ENCODE measurements at regions not wholly inside any gene's neighbourhood (a gene's known extent, or its start where the extent isn't known, plus 50 kb on each side); places are given as distances from the start of the nearest gene placed in this dataset.

DNA sequence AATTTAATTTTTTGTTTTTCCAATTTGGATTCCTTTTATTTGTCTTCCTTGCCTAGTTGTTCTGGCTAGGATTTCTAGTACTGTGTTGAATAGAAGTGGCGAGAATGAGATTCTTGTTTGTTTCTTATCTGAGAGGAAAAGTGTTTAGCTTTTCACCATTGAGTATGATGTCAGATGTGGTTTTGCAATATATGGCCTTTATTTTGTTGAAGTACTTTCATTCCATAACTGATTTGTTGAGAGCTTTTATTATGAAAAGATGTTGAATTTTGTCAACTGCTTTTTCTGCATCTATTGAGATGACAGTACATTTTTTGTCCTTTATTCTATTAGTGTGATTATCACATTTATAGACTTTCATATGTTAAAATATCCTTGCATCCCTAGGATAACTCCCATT is 462.0 kb downstream of the CCDC91 start:
- H3K4me3 ChIP-seq (ENCODE audit: control insufficient read depth in 2 of 3, extremely low read depth in 1 of 3, insufficient read depth in 2 of 3, low read depth in 1 of 3, low read length in 3 of 3), result no peak overlapping the region
- H3K9me1 ChIP-seq (ENCODE audit: control insufficient read depth, extremely low read depth, insufficient read depth, low read length), result no peaks in the 10 kb centered on the region
- no peak for FAIRE-seq
- no peak for TF ChIP-seq EZH2 (IDR thresholded peaks at IDR 0.05; ENCODE audit: low read length)
- TF ChIP-seq, protein P1, sequence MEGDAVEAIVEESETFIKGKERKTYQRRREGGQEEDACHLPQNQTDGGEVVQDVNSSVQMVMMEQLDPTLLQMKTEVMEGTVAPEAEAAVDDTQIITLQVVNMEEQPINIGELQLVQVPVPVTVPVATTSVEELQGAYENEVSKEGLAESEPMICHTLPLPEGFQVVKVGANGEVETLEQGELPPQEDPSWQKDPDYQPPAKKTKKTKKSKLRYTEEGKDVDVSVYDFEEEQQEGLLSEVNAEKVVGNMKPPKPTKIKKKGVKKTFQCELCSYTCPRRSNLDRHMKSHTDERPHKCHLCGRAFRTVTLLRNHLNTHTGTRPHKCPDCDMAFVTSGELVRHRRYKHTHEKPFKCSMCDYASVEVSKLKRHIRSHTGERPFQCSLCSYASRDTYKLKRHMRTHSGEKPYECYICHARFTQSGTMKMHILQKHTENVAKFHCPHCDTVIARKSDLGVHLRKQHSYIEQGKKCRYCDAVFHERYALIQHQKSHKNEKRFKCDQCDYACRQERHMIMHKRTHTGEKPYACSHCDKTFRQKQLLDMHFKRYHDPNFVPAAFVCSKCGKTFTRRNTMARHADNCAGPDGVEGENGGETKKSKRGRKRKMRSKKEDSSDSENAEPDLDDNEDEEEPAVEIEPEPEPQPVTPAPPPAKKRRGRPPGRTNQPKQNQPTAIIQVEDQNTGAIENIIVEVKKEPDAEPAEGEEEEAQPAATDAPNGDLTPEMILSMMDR (optimal IDR thresholded peaks at IDR 0.05 in 1 of 3, IDR thresholded peaks at IDR 0.05 in 1 of 3, conservative IDR thresholded peaks at IDR 0.05 in 1 of 3; ENCODE audit: extremely low read depth in 1 of 3, insufficient read depth in 2 of 3, low read length in 3 of 3), result no peak
- H2AFZ ChIP-seq (ENCODE audit: control insufficient read depth, low read length), result no peak overlapping the region
- H3K9ac ChIP-seq (ENCODE audit: control insufficient read depth, extremely low read depth, insufficient read depth, low read length), result no peak overlapping the region
- H3K27me3 ChIP-seq (ENCODE audit: control insufficient read depth, extremely low read depth, insufficient read depth, low read length), result no peaks in the 10 kb centered on the region
- H3K9me3 ChIP-seq (ENCODE audit: control insufficient read depth, low read depth, low read length), result no peaks in the 10 kb centered on the region
- H4K20me1 ChIP-seq (ENCODE audit: control insufficient read depth, extremely low read depth, insufficient read depth, low read length), result no peaks in the 10 kb centered on the region
- H3K4me2 ChIP-seq (ENCODE audit: control insufficient read depth, extremely low read depth, insufficient read depth, low read depth, low read length), result no peak overlapping the region
- no peaks in the 10 kb centered on the region for H3K79me2 ChIP-seq (ENCODE audit: control insufficient read depth, insufficient read depth, low read length)
- no peaks in the 10 kb centered on the region for H3K4me1 ChIP-seq (ENCODE audit: control insufficient read depth, extremely low read depth, insufficient read depth, low read length)
- DNase-seq (ENCODE audit: low read depth, low spot score), result no peak
- no peak overlapping the region for H3K27ac ChIP-seq (ENCODE audit: control insufficient read depth, insufficient read depth, low read length)
- dilution Hi-C loops (cut with MboI; ENCODE audit: extremely low pct_ligation_motif_present, low sequenced_read_pairs), result no loop called here
- no peaks in the 10 kb centered on the region for H3K36me3 ChIP-seq (ENCODE audit: control insufficient read depth in 2 of 2, extremely low read depth in 1 of 2, insufficient read depth in 2 of 2, low read length in 2 of 2)

DNA sequence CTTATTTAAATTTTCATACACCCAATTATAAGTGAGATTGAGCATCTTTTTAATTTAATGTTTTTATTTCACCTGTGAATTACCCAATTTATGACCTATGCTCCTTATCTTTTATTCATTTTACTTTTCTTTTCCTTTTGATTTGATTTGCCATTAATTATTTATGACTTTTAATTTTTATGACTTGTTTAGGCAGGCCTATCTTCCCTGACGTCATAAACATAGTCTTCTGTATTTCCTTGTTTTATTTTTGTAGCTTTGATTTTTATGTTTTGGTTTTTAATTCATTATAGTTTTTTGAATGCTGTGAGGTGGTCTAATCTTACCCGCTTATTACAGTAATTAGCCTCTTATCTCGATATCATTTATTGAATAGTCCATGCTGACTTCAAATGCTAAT is 467.1 kb upstream of the FAR2 start:
- no peaks in the 10 kb centered on the region for H3K9me3 ChIP-seq (ENCODE audit: control insufficient read depth, low read depth, low read length)
- DNase-seq (ENCODE audit: low read depth, low spot score), result no peak
- H3K27me3 ChIP-seq (ENCODE audit: control insufficient read depth, extremely low read depth, insufficient read depth, low read length), result no peaks in the 10 kb centered on the region
- no peaks in the 10 kb centered on the region for H3K79me2 ChIP-seq (ENCODE audit: control insufficient read depth, insufficient read depth, low read length)
- no peaks in the 10 kb centered on the region for H3K36me3 ChIP-seq (ENCODE audit: control insufficient read depth in 2 of 2, extremely low read depth in 1 of 2, insufficient read depth in 2 of 2, low read length in 2 of 2)
- H3K27ac ChIP-seq (ENCODE audit: control insufficient read depth, insufficient read depth, low read length), result no peak overlapping the region
- H3K4me3 ChIP-seq (ENCODE audit: control insufficient read depth in 2 of 3, extremely low read depth in 1 of 3, insufficient read depth in 2 of 3, low read depth in 1 of 3, low read length in 3 of 3), result no peak overlapping the region
- no peaks in the 10 kb centered on the region for H3K9me1 ChIP-seq (ENCODE audit: control insufficient read depth, extremely low read depth, insufficient read depth, low read length)
- H3K4me2 ChIP-seq (ENCODE audit: control insufficient read depth, extremely low read depth, insufficient read depth, low read depth, low read length), result no peak overlapping the region
- H4K20me1 ChIP-seq (ENCODE audit: control insufficient read depth, extremely low read depth, insufficient read depth, low read length), result no peaks in the 10 kb centered on the region
- no peaks in the 10 kb centered on the region for H3K4me1 ChIP-seq (ENCODE audit: control insufficient read depth, extremely low read depth, insufficient read depth, low read length)
- dilution Hi-C loops (cut with MboI; ENCODE audit: extremely low pct_ligation_motif_present, low sequenced_read_pairs), result no loop called here
- TF ChIP-seq, protein P1 (optimal IDR thresholded peaks at IDR 0.05 in 1 of 3, IDR thresholded peaks at IDR 0.05 in 1 of 3, conservative IDR thresholded peaks at IDR 0.05 in 1 of 3; ENCODE audit: extremely low read depth in 1 of 3, insufficient read depth in 2 of 3, low read length in 3 of 3), result no peak
- no peak for TF ChIP-seq EZH2 (IDR thresholded peaks at IDR 0.05; ENCODE audit: low read length)
- no peak overlapping the region for H3K9ac ChIP-seq (ENCODE audit: control insufficient read depth, extremely low read depth, insufficient read depth, low read length)
- no peak overlapping the region for H2AFZ ChIP-seq (ENCODE audit: control insufficient read depth, low read length)
- no peak for FAIRE-seq

Data from keratinocyte (primary cell).